GM21576 (cell line): ENCODE measurements at regions not wholly inside any gene's neighbourhood (a gene's known extent, or its start where the extent isn't known, plus 50 kb on each side); places are given as distances from the start of the nearest gene placed in this dataset.
"Not testable (repeated sequence)": the region's sequence is repeated elsewhere in the genome, so short reads cannot be mapped to it uniquely, and the experiment has no call there.

Source experiments
- ATAC-seq: cut with Tn5 transposase; IDR thresholded peaks from one replicate; pipeline ENCODE4 v1.9.1; 2021; ENCODE audit warnings: mild to moderate bottlenecking, moderate library complexity; ENCODE audit not compliant: unreplicated experiment

DNA sequence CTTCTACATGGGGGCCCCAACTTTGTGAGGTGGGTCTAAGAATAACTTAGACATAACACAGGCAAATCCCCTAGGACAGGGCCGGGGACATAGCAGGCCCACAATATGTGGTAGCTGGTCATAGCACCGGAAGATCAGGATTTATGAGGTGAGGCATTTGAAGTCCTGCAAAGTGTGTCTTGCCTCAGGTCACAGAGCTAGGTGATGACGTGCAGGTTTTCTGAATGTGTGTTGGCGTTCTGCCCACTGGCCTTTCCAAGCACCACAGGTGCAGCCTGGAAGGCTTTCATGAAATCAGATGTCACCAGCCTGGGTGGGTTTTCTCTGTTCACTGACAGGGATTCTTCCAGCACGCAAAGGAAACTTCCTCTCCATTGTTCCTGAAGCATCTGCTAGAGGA lies 119.1 kb downstream of the LRATD1 start:
- no peak for ATAC-seq

DNA sequence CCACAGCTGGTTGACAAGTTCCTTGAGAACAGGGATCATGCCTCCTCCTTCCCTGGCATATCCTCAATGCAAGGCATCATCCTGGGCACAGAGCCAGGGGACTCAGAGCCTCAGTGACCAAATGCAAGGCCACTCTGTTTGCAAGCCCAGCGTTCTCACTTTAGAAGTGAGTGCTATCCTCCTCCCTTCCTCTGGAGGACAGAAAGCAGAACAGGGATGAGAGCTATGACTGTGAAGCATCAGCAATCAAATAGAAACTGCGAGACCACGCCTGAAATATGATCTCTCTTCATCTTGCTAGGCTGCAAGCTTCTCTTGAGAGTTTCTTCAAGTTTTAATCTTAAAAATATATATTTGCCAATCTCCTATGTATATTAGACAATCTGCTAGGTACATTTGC lies 119.8 kb downstream of the LRATD1 start:
- ATAC-seq = no peak

DNA sequence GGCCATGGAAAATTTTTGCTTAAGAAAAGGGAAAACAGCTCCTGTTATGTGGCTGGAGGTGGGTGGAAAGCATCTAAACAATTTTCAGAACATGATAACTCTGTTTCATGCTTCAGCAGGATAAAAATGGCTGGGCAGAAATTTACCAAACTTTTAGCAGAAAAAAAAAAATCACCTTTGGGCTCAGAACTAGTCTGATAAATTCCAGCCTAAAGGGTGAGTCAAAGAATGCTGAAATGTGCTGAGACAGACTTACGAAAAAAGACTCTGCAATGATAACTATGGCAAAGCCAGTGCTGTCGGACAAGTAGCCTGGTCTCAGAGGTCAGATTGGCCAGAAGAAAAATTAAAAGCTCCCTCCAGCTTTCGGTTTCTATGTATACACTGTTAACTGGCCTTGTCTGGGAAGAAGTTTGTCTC lies 123.6 kb downstream of the LRATD1 start:
- no peak for ATAC-seq

DNA sequence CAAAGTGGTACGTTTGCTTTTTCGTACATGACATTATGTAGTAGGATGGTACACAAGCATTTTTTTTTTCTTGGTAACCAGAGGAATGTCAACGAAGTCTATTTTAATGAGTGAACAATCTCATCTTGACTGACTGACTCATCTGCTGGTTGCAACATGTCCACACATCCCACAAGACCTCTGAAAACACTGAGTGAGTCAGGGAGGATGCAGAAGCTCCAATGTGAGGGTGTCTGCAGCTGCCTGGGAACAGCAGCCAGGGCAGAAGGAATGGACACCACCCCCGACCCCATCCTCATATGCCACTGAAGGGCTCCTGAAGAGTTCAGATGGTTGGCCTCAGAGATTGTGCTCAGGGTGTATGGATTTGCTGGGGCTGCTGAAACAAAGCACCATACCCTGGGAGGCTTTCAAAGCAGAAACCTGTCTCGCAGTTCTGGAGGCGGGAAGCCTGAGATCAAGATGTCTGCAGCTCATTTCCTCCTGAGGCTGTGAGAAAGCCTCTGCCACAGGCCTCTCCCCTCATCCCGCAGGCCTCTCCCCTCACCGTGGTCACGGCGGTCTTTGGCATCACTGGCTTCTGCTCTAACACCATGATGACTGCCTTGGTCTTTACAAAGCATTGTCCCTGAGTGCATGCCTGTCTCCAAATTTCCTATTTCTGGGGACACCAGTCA lies 124.6 kb downstream of the LRATD1 start:
- ATAC-seq = no peak

DNA sequence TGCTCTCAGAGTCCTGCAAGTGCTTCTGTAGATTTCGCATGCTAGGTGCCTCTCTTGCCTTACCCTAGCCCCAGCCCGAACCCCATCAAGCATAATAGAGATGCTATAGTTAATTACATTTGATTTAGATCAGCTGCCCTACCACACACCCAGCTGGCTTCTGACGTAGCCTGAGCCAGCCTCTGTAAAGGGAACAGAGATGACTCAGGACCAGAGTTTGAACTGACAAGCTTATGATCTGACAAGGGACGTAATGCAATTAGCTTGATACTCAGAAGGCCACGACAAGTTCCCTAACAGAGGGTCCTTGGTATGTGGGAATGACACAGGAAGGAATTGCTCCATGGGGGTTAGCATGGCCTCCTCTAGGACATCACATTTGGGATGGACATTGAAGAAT lies 126.6 kb downstream of the LRATD1 start:
- no peak for ATAC-seq

DNA sequence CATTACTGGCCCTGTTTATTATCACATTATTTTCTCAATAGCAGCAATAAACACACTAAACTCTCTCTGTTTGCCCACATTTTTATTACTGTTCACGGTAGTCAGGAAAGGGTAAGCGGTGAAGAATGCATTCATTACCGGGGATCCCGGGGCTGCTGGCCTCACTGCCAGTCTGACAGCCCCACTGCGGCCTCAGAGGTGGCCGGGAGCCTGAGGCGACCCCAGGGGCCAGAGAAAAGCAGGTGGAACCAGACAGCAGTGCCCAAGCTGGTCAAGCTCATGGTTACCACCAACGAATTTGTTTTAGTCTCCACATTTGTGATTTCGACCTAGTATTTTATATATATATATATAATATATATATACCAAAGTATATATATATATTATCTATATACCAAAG lies 127.7 kb downstream of the LRATD1 start:
- no peak for ATAC-seq

DNA sequence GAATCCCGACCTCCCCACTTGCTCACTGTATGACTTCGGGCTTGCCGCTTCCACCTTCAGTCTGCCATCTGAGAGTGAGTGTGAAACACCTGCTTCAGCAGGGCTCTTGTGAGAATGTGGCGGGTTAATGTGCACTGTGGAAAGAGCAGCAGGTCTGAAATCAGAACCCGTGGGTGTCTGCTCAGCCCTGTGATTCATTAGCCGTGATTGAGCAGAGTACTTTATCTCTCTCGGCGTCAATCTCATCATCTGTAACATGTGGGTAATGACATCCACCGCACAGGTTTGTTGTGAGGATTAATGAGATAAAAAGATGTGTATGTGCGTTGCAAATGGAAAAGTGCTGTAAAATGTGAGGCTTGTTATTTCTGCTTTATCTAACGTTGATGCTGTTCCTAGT lies 128.6 kb downstream of the LRATD1 start:
- no peak for ATAC-seq

DNA sequence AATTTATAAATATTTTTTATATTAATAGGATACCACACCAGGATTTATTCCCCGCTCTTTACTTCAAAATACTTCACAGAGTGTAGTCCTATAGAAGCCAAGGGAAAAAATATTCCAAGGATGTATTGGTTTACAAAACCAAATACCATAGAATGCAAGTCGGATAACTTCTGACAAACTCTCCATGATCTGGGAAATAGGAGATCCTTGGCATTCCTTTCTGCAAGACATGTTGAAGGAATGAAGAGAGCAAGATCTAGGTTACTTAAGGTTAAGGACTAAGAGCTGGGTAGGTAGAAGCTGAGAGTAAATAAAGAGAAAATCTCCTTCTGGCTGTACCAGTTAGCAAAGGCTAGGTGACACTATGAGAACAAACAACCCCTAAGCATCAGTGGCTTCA lies 141.2 kb downstream of the LRATD1 start:
- ATAC-seq = no peak

DNA sequence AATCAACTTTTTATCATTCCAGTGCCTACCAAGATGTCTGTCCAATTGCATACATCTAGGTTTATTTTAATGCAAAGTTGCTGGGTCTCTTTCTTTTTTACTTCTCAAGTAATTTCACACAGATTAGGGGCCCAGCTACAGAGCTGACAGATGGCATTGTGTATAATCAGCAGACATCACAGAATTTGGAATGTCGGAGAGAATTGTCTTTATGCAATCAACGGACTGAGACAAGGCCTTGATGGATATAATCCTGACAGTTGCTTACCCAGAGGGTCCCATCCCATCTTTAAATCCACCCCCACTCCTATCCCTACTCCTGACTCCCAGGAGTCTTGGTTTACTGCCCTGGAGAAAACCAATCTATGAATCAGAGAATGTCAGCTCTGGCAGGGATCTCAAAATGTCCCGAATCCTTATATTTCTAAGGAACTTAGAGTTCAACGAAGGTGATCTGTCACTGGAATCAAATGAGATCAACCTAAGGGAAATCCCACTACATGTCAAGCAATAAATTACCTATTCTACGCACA lies 142.0 kb downstream of the LRATD1 start:
- ATAC-seq = no peak

DNA sequence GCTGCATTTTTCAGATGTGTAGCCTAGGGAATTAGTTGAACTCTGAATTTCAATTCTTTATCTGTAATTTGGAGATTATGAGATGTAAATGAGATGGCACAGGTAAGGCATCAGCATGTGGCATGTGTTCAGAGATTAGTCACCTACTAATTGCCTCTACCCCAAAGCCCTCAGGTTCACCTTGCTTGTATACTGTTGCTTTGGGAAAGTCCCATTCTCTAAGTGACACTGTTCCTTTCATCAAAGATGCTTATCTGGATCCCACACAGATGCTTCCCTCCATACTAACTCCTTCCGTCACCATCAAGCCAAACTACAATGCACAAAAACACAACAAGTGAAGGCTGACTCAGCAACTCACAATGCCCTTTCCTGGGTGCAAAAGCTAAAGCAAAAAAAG lies 143.7 kb downstream of the LRATD1 start:
- ATAC-seq = no peak

DNA sequence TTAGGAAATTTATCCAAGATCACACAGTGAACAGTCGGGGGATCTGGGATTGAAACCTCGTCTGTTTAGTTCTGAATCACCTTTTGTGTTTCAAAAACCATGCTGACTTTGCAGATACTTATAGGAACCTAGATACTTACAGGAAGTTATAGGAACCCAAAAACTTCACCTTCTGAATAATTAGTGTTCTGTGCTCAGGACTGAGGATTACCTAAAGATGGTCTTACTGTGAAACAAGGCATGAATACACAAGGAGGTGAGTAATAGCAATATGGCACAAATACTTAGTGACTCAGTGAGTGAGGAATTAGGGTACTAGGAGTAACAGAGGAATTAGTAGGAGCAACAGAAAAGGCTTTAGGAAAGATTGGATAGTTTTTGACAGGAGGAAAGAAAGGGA lies 145.5 kb downstream of the LRATD1 start:
- no peak for ATAC-seq

DNA sequence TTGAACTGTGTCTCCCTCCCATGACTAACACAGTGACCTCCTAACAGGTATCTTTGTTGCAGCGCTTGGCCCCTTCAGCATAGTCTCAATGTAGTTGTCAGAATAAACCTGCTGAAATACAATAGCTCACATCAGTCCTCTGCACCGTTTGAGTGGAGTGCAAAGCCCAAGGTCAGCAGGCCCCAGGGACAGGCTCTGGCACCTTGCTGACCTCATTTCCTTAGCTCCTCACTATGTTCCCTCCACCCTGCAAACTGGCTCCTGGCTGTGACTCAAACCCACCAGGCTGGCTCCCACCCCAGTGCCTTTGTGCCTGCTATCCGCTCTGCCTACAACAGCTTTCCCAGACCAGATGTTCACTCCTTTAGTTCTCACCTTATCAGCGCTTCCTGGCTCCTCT lies 146.7 kb downstream of the LRATD1 start:
- no peak for ATAC-seq

DNA sequence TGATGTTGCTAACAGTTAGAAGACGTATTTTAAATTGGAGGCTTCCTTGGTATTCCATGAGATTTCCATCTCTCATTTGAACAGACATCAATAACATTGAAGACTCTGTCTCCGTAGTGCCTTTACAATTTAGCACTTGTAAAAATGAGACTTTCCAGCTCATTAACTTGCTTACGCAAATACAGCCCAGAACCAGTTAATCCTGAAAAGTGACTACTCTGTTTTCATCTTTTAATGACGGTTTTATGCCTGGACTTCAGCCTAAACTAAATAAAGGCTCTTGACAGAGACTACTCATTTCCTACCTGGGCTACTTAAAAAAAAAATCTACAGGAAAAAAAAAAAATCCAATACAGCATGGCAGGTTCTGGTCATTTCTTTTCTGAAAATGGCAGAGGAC lies 148.6 kb downstream of the LRATD1 start:
- no peak for ATAC-seq

DNA sequence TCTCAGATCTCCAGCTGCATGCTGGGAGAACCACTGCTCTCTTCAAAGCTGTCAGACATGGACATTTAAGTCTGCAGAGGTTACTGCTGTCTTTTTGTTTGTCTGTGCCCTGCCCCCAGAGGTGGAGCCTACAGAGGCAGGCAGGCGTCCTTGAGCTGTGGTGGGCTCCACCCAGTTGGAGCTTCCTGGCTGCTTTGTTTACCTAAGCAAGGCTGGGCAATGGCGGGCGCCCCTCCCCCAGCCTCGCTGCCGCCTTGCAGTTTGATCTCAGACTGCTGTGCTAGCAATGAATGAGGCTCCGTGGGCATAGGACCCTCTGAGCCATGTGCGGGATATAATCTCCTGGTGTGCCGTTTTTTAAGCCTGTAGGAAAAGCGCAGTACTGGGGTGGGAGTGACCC lies 156.3 kb downstream of the LRATD1 start:
- ATAC-seq = not testable (repeated sequence)

DNA sequence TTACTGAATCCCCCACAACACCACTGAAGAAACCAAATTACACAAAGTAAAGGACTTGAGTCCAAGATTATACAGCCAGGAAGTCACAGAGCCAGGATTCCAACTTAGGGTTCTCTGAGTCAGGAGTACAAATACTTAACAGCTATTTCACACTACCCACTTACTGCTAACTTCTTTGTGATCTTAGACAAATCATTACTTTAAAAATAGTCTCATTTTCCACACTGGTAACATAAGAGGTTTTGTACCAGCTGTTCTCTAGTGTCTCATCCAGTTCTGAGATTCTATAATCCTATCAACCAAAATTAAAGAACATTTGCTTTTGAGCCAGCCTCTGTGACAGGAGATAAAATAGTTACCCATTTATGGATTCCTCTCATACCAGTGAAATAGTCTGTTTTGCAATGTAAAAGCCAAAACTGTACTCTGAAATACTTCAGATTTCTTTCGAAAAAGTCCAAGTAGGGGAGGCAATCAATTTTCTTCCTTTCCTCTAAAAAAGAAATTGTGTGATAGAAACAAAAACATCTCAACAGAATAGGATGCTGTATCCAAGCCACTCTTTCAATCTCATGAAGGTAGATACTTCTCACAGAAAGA lies 157.6 kb downstream of the LRATD1 start:
- no peak for ATAC-seq

DNA sequence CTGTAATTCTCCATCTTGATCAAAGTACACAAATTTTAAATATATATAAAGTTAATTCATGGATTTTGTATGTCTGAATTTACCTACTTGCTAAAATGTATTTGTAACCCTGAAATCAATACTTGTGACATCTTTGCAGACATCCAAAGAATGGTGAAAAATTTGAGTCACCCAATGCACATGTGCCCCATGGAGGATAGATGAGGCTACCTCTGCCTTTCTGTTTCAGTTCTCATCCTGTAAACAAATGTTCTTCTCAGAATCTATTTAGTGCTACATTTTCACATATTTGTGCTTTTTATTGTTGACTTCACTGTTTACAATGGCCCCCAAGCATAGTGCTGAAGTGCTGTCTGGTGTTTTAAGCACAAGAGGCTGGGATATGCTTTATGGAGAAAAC lies 171.5 kb downstream of the LRATD1 start:
- ATAC-seq = no peak

DNA sequence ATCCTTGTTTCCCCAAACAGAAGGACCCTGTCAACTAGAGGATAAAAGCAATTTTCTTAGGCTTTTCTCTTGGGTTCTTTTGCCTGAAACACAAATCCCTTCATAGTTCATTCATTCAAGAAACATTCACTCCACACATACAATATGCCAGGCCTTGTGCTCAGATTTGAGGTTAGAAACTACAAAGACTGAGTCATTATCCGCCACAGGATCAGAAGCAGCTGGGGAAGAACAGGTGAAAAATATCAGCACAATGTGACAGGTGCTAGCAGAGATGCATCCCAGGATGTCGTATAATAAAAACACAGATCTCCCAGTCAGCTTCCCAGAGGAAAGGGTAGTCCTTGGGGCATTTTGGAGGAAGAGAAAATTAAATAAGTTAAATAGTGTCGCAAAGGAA lies 172.4 kb downstream of the LRATD1 start:
- ATAC-seq = no peak

DNA sequence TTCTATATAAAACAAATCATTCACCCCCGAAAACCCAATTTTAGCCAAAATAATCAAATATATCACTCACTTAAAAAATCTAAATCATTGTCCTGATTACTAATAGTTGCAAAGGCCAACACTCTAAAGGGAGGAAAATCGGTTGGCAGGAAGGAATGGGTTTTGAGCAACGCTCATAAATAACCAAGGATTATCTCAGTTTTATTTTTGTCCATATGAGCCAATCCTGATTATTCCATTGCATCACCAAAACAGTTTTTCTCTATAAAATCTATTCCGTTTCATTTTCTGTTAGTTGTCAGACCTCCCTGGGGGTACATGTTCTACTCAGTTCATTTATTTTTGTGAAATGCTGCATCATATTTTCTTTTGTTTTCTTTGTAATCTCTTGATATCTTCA lies 174.1 kb downstream of the LRATD1 start:
- ATAC-seq = no peak

DNA sequence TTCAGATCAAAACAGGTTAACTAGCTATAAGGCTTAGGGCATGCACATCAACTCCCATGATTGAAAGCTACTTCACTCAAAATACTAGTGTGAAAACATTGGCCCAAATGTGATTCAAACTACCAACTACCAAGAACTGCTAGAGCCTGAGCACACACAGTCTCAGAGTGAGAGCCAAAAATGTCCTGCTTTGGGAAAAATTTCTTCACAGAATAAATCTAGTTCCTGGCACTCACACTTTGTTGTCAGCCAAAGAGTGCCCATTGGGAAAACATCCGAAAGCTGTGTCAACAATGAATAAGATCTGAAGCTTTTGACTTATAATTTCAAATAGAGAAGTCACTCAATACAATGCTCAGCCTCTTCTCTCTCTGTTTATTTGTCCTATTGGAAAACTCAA lies 182.7 kb downstream of the LRATD1 start:
- ATAC-seq = no peak

DNA sequence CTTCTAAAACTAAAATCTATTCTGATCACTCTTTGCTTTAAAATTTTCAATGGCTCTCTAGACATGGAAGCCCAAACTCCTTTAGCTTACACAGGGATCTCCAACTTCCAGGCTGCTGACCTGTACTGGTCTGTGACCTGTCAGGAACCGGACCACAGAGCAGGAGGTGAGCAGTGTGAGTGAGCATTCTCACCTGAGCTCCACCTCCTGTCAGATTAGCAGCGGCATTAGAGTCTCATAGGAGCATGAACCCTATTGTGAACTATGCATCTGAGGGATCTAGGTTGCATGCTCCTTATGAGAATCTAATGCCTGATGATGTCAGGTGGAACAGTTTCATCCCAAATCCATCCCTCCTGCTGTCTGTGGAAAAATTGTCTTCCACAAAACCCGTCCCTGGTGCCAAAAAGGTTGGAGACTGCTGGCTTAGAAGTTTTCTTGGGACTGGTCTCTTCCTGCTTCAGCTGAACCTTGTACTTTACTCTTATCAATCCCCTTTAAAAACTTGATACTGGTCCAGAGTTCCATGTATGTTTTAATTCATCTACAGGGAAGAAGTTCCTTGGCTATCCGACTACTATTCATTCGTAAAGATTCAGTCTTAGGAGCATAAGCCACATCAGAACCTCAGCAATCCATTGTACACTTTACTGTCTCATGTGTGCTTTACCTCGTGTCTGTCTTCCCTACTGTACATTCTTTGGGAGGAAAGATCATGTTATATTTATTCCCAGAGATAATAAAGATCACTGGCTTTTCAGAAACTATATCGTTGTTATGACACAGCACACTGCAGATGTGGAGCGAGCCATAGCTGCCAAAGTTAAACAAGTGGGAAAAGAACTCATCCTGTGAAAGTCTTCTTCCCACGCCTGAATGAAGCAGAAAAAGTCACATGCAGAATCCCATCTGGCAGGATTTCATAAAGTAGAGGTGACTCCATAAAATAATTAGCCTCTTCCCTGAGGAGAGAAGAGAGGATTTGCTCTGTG lies 183.8 kb downstream of the LRATD1 start:
- ATAC-seq = no peak

DNA sequence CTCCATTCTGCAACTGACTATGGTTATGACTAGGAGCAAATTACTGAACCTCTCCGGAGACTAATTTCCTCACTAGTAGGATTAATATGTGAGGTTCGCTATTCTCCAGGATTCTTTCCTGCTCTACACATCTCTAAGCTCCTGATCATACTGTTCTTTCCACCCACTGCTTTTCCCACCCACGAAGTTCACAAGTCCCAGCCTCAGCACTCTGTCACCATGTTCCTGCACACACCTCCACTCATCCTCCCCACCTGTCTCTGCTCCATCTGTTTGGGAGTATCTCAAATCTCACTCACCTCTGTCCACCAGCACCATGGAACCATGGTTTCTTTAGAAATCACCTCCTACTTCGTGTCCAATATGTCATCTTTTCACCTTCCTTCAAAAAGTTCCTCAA lies 185.3 kb downstream of the LRATD1 start:
- ATAC-seq = no peak

DNA sequence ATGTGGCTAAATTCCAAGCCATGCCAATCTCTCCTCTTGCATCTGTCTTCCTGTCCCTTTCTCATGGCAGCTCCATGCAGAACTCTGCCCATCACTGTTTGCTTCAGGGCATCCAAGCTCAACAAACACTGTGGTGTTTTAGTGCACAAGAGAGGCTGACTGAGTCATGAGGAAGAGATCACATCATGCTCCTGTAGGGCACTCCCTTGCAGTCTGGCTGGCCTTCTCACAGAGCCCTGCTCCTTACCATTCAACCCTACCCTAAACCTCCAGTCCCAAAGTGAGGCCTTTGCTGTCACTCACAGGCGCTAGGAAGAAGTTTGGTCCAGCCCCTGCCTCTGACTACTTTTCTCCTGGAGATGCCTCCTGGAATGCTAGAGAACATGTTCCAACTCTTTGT lies 194.0 kb downstream of the LRATD1 start:
- ATAC-seq = no peak
